ENCODE measurements at regions not wholly inside any gene's neighbourhood (a gene's known extent, or its start where the extent isn't known, plus 50 kb on each side); places are given as distances from the start of the nearest gene placed in this dataset.

DNA sequence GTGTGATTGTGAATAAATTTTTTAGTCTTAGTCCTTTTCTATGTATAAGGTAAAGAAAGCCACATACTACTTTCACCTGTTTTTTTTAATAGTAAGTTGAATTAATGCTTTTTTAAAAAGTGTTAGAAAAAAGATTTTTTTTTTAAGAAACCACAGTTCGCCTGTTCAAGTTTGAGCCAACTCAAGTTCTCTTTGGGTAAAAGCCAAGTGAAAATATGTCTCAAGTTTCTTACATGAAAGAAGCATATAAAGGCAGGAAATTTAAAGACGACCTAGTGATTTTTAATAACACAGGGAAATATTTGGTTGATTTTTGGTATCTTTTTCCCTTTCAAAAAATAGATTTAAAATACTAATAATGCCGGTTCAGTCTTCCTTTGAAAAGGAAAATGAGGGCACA, 369.9 kb upstream of the NR3C2 start:
- no peaks in the 10 kb centered on the region for H3K79me2 ChIP-seq (ENCODE audit: control insufficient read depth, insufficient read depth, low read length)

DNA sequence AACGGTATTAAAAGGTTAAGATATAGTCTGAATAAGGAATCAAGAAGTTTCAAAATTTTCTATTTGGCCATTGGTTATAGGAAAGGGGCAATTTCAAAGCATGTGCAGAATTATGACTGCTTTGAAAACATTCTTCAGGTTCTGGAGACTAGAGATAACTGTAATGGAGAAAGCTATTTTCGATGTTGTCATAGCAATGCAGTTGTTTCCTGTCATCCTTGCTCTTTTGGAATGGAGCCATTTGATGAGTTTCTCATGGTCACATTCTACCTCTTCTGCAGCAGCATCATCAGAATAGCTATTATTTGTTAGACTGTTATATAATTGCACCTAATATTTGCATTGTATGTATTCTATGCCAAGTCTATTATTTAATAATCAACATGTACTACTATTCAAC, 368.2 kb upstream of the NR3C2 start:
- Histone ChIP-seq H3K36me3 (replicated peaks in 1 of 2; ENCODE audit: control extremely low read depth in 1 of 2, control insufficient read depth in 1 of 2, extremely low read depth in 1 of 2, insufficient read depth in 2 of 2, low read length in 1 of 2) (no peaks in the 10 kb centered on the region), H2AFZ (ENCODE audit: insufficient read depth, low read depth, low read length, poor library complexity, severe bottlenecking) (no peak overlapping the region), H3K9ac (ENCODE audit: low read length) (no peak overlapping the region), H4K20me1 (ENCODE audit: control insufficient read depth, insufficient read depth, low read length, poor library complexity, severe bottlenecking) (no peaks in the 10 kb centered on the region), H3K27ac (ENCODE audit: low read length in 2 of 2) (no peak overlapping the region), H3K79me2 (ENCODE audit: control insufficient read depth, insufficient read depth, low read length) (no peaks in the 10 kb centered on the region), H3K27me3 (replicated peaks in 1 of 4; ENCODE audit: control extremely low read depth in 1 of 4, control insufficient read depth in 3 of 4, insufficient read depth in 4 of 4, low read length in 3 of 4) (no peaks in the 10 kb centered on the region), H3K4me1 (ENCODE audit: control insufficient read depth in 2 of 2, insufficient read depth in 2 of 2, low read length in 2 of 2) (no peaks in the 10 kb centered on the region), H3K9me3 (ENCODE audit: control extremely low read depth in 1 of 3, control insufficient read depth in 2 of 3, insufficient read depth in 1 of 3, low read length in 2 of 3) (no peaks in the 10 kb centered on the region), H3K4me2 (replicated peaks; ENCODE audit: low read depth, low read length, poor library complexity, severe bottlenecking) (no peak overlapping the region), H3K4me3 (ENCODE audit: control extremely low read depth in 1 of 5, extremely low read depth in 1 of 5, insufficient read depth in 1 of 5, low read depth in 2 of 5, low read length in 4 of 5) (no peak overlapping the region)
- ChIA-PET CTCF (no interaction called here), POLR2A (no interaction called here)
- H3K27me3 Mint-ChIP-seq: no peaks in the 10 kb centered on the region
- ATAC-seq (ENCODE audit: low read depth): no peak
- DNase-seq: no peak
- no peak for TF ChIP-seq EZH2 (IDR thresholded peaks at IDR 0.05; ENCODE audit: borderline replicate concordance, insufficient read depth, low read depth, low read length, poor library complexity, severe bottlenecking)
- TF ChIP-seq, protein P1, sequence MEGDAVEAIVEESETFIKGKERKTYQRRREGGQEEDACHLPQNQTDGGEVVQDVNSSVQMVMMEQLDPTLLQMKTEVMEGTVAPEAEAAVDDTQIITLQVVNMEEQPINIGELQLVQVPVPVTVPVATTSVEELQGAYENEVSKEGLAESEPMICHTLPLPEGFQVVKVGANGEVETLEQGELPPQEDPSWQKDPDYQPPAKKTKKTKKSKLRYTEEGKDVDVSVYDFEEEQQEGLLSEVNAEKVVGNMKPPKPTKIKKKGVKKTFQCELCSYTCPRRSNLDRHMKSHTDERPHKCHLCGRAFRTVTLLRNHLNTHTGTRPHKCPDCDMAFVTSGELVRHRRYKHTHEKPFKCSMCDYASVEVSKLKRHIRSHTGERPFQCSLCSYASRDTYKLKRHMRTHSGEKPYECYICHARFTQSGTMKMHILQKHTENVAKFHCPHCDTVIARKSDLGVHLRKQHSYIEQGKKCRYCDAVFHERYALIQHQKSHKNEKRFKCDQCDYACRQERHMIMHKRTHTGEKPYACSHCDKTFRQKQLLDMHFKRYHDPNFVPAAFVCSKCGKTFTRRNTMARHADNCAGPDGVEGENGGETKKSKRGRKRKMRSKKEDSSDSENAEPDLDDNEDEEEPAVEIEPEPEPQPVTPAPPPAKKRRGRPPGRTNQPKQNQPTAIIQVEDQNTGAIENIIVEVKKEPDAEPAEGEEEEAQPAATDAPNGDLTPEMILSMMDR (IDR thresholded peaks at IDR 0.05): no peak
- intact Hi-C loops (cut with micrococcal nuclease): no loop called here
- H3K9me3 Mint-ChIP-seq (ENCODE audit: insufficient read depth): peaks cover 7% of the 10 kb centered on the region
- H3K4me3 Mint-ChIP-seq: no peak overlapping the region
- WGBS (ENCODE audit: insufficient coverage): 100% methylated on average over 1 of the region's 2 CpGs
- no peak overlapping the region for H3K27ac Mint-ChIP-seq
- H3K4me1 Mint-ChIP-seq: no peaks in the 10 kb centered on the region

More for the DNA sequence above, 369.9 kb upstream of the NR3C2 start:
- CTCF ChIA-PET: no interaction called here
- H3K27ac ChIP-seq (ENCODE audit: low read length in 2 of 2): no peak overlapping the region
- H3K4me1 Mint-ChIP-seq: no peaks in the 10 kb centered on the region
- no peak overlapping the region for H3K4me3 ChIP-seq (ENCODE audit: control extremely low read depth in 1 of 5, extremely low read depth in 1 of 5, insufficient read depth in 1 of 5, low read depth in 2 of 5, low read length in 4 of 5)
- H3K4me3 Mint-ChIP-seq: no peak overlapping the region
- no peak overlapping the region for H2AFZ ChIP-seq (ENCODE audit: insufficient read depth, low read depth, low read length, poor library complexity, severe bottlenecking)
- intact Hi-C loops (cut with micrococcal nuclease): no loop called here
- POLR2A ChIA-PET: no interaction called here
- no peaks in the 10 kb centered on the region for H3K27me3 ChIP-seq (replicated peaks in 1 of 4; ENCODE audit: control extremely low read depth in 1 of 4, control insufficient read depth in 3 of 4, insufficient read depth in 4 of 4, low read length in 3 of 4)
- H3K9ac ChIP-seq (ENCODE audit: low read length): no peak overlapping the region
- TF ChIP-seq, protein P1 (IDR thresholded peaks at IDR 0.05): no peak
- TF ChIP-seq EZH2 (IDR thresholded peaks at IDR 0.05; ENCODE audit: borderline replicate concordance, insufficient read depth, low read depth, low read length, poor library complexity, severe bottlenecking): no peak
- H3K4me2 ChIP-seq (replicated peaks; ENCODE audit: low read depth, low read length, poor library complexity, severe bottlenecking): no peak overlapping the region
- no CpG with 5 or more reads among the region's 3 CpGs for WGBS (ENCODE audit: insufficient coverage)
- no peak overlapping the region for H3K27ac Mint-ChIP-seq
- H3K4me1 ChIP-seq (ENCODE audit: control insufficient read depth in 2 of 2, insufficient read depth in 2 of 2, low read length in 2 of 2): no peaks in the 10 kb centered on the region
- H3K9me3 Mint-ChIP-seq (ENCODE audit: insufficient read depth): peaks cover 3% of the 10 kb centered on the region
- DNase-seq: no peak
- no peaks in the 10 kb centered on the region for H3K36me3 ChIP-seq (replicated peaks in 1 of 2; ENCODE audit: control extremely low read depth in 1 of 2, control insufficient read depth in 1 of 2, extremely low read depth in 1 of 2, insufficient read depth in 2 of 2, low read length in 1 of 2)
- H3K27me3 Mint-ChIP-seq: no peaks in the 10 kb centered on the region
- H3K9me3 ChIP-seq (ENCODE audit: control extremely low read depth in 1 of 3, control insufficient read depth in 2 of 3, insufficient read depth in 1 of 3, low read length in 2 of 3): no peaks in the 10 kb centered on the region
- ATAC-seq (ENCODE audit: low read depth): no peak
- H4K20me1 ChIP-seq (ENCODE audit: control insufficient read depth, insufficient read depth, low read length, poor library complexity, severe bottlenecking): no peaks in the 10 kb centered on the region

Measured in B cell (primary cell).